GM13976 (cell line): ENCODE measurements at regions not wholly inside any gene's neighbourhood (a gene's known extent, or its start where the extent isn't known, plus 50 kb on each side); places are given as distances from the start of the nearest gene placed in this dataset.

Experiments
- DNase-seq: peaks from one replicate; pipeline ENCODE4 v3.0.0; 2012; ENCODE audit warnings: low spot score
- in situ Hi-C: fragments of 300-500 bp; cut with MboI; formaldehyde crosslinking; loops from one replicate; pipeline ENCODE4 v1.12.0; 2022; ENCODE audit warnings: low sequenced_read_pairs, mixed read lengths, inconsistent platforms; ENCODE audit not compliant: unreplicated experiment
- TF ChIP-seq, protein P1 (sequence below): IDR thresholded peaks from 2 replicates; pipeline ENCODE4 v1.5.1; 2012; ENCODE audit warnings: borderline replicate concordance, mild to moderate bottlenecking; ENCODE audit not compliant: insufficient read depth; ENCODE audit errors: extremely low read depth, missing control alignments, control extremely low read depth

DNA sequence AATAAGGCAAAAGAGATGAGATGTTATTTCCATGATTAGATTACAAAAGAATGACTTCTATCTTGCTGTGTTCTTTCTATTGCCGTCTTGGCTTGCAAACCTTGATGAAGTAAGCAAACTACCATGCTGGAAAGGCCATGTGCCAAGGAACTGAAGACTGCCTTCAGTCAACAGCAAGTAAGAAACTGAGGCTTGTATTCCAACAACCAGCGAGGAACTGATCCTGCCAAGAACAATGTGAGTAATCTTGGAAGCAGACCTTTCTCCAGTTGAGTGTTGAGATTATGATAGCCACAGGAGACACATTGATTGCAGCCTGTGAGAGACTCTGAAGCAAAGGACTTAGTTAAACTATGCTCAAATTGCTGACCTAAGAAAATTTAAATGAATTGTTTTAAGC lies 164.6 kb upstream of the GRM3 start:
- in situ Hi-C loops: no loop called here
- DNase-seq: no peak
- TF ChIP-seq, protein P1, sequence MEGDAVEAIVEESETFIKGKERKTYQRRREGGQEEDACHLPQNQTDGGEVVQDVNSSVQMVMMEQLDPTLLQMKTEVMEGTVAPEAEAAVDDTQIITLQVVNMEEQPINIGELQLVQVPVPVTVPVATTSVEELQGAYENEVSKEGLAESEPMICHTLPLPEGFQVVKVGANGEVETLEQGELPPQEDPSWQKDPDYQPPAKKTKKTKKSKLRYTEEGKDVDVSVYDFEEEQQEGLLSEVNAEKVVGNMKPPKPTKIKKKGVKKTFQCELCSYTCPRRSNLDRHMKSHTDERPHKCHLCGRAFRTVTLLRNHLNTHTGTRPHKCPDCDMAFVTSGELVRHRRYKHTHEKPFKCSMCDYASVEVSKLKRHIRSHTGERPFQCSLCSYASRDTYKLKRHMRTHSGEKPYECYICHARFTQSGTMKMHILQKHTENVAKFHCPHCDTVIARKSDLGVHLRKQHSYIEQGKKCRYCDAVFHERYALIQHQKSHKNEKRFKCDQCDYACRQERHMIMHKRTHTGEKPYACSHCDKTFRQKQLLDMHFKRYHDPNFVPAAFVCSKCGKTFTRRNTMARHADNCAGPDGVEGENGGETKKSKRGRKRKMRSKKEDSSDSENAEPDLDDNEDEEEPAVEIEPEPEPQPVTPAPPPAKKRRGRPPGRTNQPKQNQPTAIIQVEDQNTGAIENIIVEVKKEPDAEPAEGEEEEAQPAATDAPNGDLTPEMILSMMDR: no peak

DNA sequence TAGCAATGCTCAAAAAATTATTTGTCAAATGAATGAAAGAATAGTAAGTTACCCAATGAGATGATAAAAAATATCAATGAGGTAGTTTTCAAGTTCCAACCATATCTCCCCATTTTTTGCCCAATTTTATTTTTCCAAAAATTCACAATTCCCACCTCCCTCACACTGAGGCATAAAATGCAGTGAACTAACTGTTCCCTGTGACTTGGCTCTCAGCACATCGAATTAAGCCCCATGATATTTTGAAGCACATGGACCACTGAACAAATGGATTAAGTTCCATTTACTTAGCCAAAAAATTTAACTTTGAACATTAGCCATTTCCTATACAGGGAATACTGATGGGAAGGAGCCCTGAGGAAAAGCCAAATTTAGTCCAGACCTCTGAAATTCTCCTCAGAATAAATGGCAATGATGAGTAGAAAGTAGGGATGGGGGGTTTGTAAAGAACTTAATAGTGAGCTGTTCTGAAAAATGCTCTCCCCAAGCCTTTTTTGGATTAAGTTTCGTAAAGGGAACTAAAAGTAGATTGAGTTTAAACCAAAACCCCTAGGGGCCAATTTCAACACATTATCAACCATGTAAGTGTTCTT lies 166.3 kb upstream of the GRM3 start:
- TF ChIP-seq, protein P1: no peak
- in situ Hi-C loops: no loop called here
- DNase-seq: no peak

DNA sequence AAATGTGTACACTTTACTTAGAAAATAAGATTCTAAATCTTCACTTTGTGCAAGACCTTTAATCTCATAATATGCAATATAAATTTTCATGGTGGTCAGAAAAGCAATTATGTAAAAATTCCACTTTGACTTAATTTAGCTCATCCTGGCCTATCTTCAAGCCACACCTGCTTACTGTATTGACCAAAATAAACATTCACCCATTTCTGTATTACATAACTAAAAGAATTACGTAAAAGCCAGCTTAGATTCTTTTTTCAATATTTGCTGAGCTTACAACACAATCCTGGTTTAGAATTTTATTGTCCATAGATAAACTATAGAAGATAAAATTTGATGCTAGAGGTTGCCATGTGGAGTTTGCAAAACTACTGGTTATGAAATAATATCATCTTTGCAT lies 172.9 kb upstream of the GRM3 start:
- no peak for DNase-seq
- in situ Hi-C loops: loop anchor here (25.0 kb wide), 1 partner anchor 583 kb away; no protein-coding TSS in a partner anchor
- TF ChIP-seq, protein P1: no peak

DNA sequence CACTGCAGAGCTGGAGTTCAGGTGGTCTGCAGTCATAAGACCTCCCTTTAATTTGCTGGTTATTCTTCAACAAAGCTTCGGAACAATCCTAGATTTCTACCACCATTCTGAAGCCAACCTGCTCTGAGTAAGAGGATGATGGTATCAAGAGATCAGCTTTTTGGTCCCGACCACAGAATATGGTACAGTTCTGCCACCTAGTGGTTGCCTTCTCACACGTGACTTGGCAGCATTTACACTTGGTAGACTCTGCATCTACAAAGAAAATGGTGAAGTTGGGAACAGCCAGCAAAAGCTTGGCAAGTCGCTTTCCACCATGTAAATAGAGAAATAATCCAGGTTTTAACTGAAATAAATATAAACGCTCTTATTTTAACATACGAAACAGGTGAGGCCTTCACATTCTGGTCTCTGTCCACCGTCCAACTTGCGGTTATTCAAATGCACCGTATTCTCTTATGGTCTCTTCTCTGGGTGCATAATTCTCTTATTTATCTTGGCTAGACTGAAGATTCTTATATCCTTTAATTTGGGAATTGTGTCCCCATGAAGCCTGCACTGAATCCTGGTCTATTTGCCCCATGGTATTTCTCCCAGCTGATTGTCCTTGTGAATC lies 173.9 kb upstream of the GRM3 start:
- in situ Hi-C loops: loop anchor here (25.0 kb wide), 1 partner anchor 582 kb away; no protein-coding TSS in a partner anchor
- TF ChIP-seq, protein P1: peak; percentile 76
- peak; percentile 41 for DNase-seq

DNA sequence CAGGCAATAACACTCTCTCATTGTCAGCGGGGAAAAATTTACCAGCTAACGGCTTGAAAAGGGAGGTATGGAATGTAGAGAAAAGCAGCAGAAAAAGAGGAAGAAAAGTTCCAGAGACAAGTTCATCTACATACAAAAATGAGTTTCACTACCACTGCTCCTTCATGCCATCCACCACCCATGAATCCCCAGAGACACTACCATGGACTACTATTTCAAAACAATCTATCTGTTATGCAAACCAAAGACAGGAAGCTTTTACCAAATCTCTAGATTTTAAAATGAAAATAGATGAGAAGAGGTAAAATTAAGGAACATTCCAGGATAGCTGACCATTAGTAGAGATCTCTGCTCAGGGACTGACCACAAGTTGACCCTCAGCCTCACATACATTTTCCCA lies 189.0 kb upstream of the GRM3 start:
- no peak for DNase-seq
- in situ Hi-C loops: loop anchor here (25.0 kb wide), 1 partner anchor 567 kb away; no protein-coding TSS in a partner anchor
- TF ChIP-seq, protein P1: no peak

DNA sequence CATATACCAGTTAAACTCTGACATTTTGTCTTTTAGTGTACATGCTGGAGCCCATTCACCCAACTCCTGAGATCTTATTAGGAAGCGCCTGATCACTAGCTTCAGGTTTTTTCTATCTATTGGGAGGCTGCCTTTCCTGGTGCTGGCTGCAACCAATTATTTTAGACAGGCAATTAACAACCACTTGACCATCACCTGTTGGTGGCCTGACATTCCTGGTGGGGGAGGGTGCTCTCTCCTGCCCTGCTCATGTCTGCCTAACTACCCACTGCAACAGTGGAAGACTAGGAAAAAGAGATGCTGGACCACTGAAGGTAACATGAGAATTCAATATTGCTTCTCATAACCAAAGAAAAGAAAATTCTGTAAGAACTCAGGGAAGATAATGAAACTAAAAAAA lies 190.3 kb upstream of the GRM3 start:
- DNase-seq: no peak
- TF ChIP-seq, protein P1: no peak
- in situ Hi-C loops: loop anchor here (25.0 kb wide), 1 partner anchor 566 kb away; no protein-coding TSS in a partner anchor
